ENCODE measurements at regions not wholly inside any gene's neighbourhood (a gene's known extent, or its start where the extent isn't known, plus 50 kb on each side); places are given as distances from the start of the nearest gene placed in this dataset.

- ATAC-seq, result no peak
- TF ChIP-seq POLR2A (IDR thresholded peaks at IDR 0.05), result no peak
- no peak for TF ChIP-seq CTCF (IDR thresholded peaks at IDR 0.05)
- intact Hi-C loops (cut with DNase I), result no loop called here
- Histone ChIP-seq H3K4me1 (no peaks in the 10 kb centered on the region), H3K27me3 (no peaks in the 10 kb centered on the region), H3K36me3 (replicated peaks in 1 of 2; ENCODE audit: insufficient read depth in 1 of 2, low read depth in 2 of 2) (no peaks in the 10 kb centered on the region), H3K4me3 (no peak overlapping the region), H3K27ac (no peak overlapping the region), H3K9me3 (no peaks in the 10 kb centered on the region)
- no peak for DNase-seq
- 75 to 78% methylated on average over 14 to 15 of the region's 15 CpGs for WGBS, 2 donors
Measured at GRCh38 chr9:129245276-129245675, 67.2 kb upstream of the IER5L start.

GRCh38 chr9:129242971-129243561 is 65.0 kb upstream of the IER5L start:
- peak in 1 of 4 donors; percentile 9 for DNase-seq
- Histone ChIP-seq H3K27me3 (no peaks in the 10 kb centered on the region), H3K4me3 (no peak overlapping the region), H3K27ac (no peak overlapping the region), H3K36me3 (replicated peaks in 1 of 2; ENCODE audit: insufficient read depth in 1 of 2, low read depth in 2 of 2) (no peaks in the 10 kb centered on the region), H3K9me3 (no peaks in the 10 kb centered on the region), H3K4me1 (no peaks in the 10 kb centered on the region)
- no peak for TF ChIP-seq CTCF (IDR thresholded peaks at IDR 0.05)
- intact Hi-C loops (cut with DNase I), result no loop called here
- 74 to 75% methylated on average over 15 to 20 of the region's 20 CpGs for WGBS, 2 donors
- no peak for ATAC-seq

- TF ChIP-seq CTCF (IDR thresholded peaks at IDR 0.05), result no peak
- no peak for TF ChIP-seq POLR2A (IDR thresholded peaks at IDR 0.05)
- WGBS, 2 donors, result 63 to 69% methylated on average over 14 to 15 of the region's 15 CpGs
- no peak for ATAC-seq
- Histone ChIP-seq H3K27ac (no peak overlapping the region), H3K4me3 (no peak overlapping the region), H3K9me3 (no peaks in the 10 kb centered on the region), H3K4me1 (no peaks in the 10 kb centered on the region), H3K36me3 (replicated peaks in 1 of 2; ENCODE audit: insufficient read depth in 1 of 2, low read depth in 2 of 2) (no peaks in the 10 kb centered on the region), H3K27me3 (no peaks in the 10 kb centered on the region)
- intact Hi-C loops (cut with DNase I), result no loop called here
- no peak for DNase-seq
Measured at GRCh38 chr9:129242191-129242941, 64.3 kb upstream of the IER5L start.

- no peak for ATAC-seq
- Histone ChIP-seq H3K27ac (no peak overlapping the region), H3K9me3 (no peaks in the 10 kb centered on the region), H3K27me3 (no peaks in the 10 kb centered on the region), H3K4me1 (no peaks in the 10 kb centered on the region), H3K4me3 (no peak overlapping the region), H3K36me3 (replicated peaks in 1 of 2; ENCODE audit: insufficient read depth in 1 of 2, low read depth in 2 of 2) (no peaks in the 10 kb centered on the region)
- 83% methylated on average over 2 of the region's 2 CpGs; no CpG with 5 or more reads in 1 of the 2 donors for WGBS, 2 donors
- intact Hi-C loops (cut with DNase I), result no loop called here
- DNase-seq, result no peak
- TF ChIP-seq CTCF (IDR thresholded peaks at IDR 0.05) (no peak), POLR2A (IDR thresholded peaks at IDR 0.05) (no peak)
Measured at GRCh38 chr9:129241725-129242124, 63.7 kb upstream of the IER5L start.

Data from body of pancreas (tissue), 4 donors.